Esophagus (tissue), 2 donors: ENCODE measurements at regions not wholly inside any gene's neighbourhood (a gene's known extent, or its start where the extent isn't known, plus 50 kb on each side); places are given as distances from the start of the nearest gene placed in this dataset.
"Not testable (repeated sequence)": the region's sequence is repeated elsewhere in the genome, so short reads cannot be mapped to it uniquely, and the experiment has no call there.

ENCODE experiments used
- H3K27ac ChIP-seq, 2 donors: one replicate each; pipeline ENCODE4 v1.5.1; 2013; ENCODE audit warnings: low read depth in 2 of 2, mild to moderate bottlenecking in 2 of 2, inconsistent platforms in 1 of 2, low read length in 1 of 2, moderate library complexity in 1 of 2
- H3K27me3 ChIP-seq, 2 donors: one replicate each; pipeline ENCODE4 v1.6.1; 2013; ENCODE audit warnings: low read length in 2 of 2, control low read depth in 1 of 2, mild to moderate bottlenecking in 1 of 2; ENCODE audit not compliant: insufficient read depth in 2 of 2, control insufficient read depth in 1 of 2
- H3K36me3 ChIP-seq, 2 donors: one replicate each; pipeline ENCODE4 v1.6.1; 2013; ENCODE audit warnings: low read length in 1 of 2; ENCODE audit not compliant: control insufficient read depth in 2 of 2, insufficient read depth in 2 of 2
- H3K4me1 ChIP-seq, 2 donors: one replicate each; pipeline ENCODE4 v1.6.1; 2013; ENCODE audit warnings: low read length in 1 of 2; ENCODE audit not compliant: control insufficient read depth in 2 of 2, insufficient read depth in 2 of 2
- H3K4me3 ChIP-seq, 2 donors: one replicate each; pipeline ENCODE4 v1.5.1; 2013; ENCODE audit warnings: low read length in 2 of 2, mild to moderate bottlenecking in 2 of 2, low read depth in 1 of 2, moderate library complexity in 1 of 2
- H3K9me3 ChIP-seq, 2 donors: one replicate each; pipeline ENCODE4 v1.6.1; 2013; ENCODE audit warnings: mild to moderate bottlenecking in 2 of 2, low read depth in 1 of 2, low read length in 1 of 2, moderate library complexity in 1 of 2; ENCODE audit not compliant: control insufficient read depth in 2 of 2, insufficient read depth in 1 of 2
- WGBS, 2 donors: extraction: QIAGEN DNeasy Blood & Tissue Kit; methylation state at CpG; one replicate each; pipeline ENCODE4 v1.1.7; 2013; 5-methylcytosine and 5-hydroxymethylcytosine counted together
- donor health status: healthy with polysubstance abuse.
- donor health status: Bipolar disorder and iron deficiency.

DNA sequence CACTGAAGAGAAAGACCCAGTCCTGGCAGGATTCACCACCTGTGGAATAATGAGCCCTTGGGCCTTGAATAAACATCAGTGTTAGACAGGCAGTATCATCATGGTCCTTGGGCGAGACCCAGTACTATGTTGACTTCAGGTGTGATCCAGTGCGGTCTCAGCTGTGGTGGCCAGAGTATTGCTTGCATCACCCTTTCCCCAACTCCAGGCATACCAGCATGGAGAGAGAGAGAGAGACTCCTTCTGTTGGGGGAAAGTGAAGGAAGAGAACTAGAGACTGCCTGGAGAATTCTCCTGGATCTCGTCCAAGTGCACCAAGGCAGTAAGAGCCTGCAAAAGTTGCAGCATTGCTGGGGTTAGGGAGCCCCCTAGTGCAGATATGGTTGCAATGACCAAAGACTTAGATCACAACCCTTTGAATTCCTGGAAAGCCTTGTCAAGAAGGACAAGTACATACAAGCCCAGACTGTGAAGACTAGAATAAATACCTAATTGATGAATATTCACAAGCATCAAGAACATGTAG is 61.1 kb upstream of the VAMP7 start:
- H3K27ac ChIP-seq, result no peak overlapping the region
- no peak overlapping the region for H3K4me3 ChIP-seq
- no peaks in the 10 kb centered on the region for H3K4me1 ChIP-seq
- WGBS, 2 donors, result 55 to 61% methylated on average over 3 of the region's 3 CpGs
- peaks cover 0 to 2% of the 10 kb centered on the region in 2 donors for H3K27me3 ChIP-seq
- H3K36me3 ChIP-seq, result no peaks in the 10 kb centered on the region
- peaks cover 0 to 6% of the 10 kb centered on the region in 2 donors for H3K9me3 ChIP-seq

DNA sequence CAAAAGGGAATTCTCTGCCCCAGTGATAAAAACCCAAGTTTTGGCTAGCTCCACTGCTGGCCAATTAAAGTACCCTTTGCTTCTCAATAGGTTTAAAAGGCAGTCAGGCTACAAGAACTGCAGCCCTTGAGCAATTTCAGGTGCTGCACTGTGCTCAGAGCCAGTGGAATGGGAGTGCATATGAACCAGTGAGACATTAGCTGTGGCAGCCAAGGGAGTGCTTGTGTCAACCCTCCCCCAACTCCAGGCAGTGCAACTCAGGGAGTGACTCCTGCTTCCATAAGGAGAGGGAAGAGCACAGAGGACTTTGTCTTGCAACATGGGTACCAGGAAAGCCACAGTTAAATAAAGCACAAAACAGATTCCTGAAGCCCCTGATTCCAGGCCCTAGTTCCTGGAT is 61.6 kb upstream of the VAMP7 start:
- no peak overlapping the region for H3K4me3 ChIP-seq
- H3K27me3 ChIP-seq, result peaks cover 0 to 2% of the 10 kb centered on the region in 2 donors
- H3K36me3 ChIP-seq, result no peaks in the 10 kb centered on the region
- no peaks in the 10 kb centered on the region for H3K4me1 ChIP-seq
- H3K9me3 ChIP-seq, result peaks cover 0 to 6% of the 10 kb centered on the region in 2 donors
- no peak overlapping the region for H3K27ac ChIP-seq

- not testable (repeated sequence) for H3K4me3 ChIP-seq, H3K4me1 ChIP-seq, H3K36me3 ChIP-seq, H3K27me3 ChIP-seq, H3K9me3 ChIP-seq, H3K27ac ChIP-seq
- WGBS, 2 donors, result 83 to 87% methylated on average over 8 of the region's 8 CpGs
These were observed 66.8 kb upstream of the VAMP7 start for GRCh38 chrX:155814391-155814790.

GRCh38 chrX:155779831-155780230 is 101.3 kb upstream of the VAMP7 start:
- H3K9me3 ChIP-seq, result no peaks in the 10 kb centered on the region
- H3K4me1 ChIP-seq, result no peaks in the 10 kb centered on the region
- H3K27ac ChIP-seq, result no peak overlapping the region
- 50 to 71% methylated on average over 1 of the region's 1 CpG for whole genome bisulfite sequencing, 2 donors
- H3K36me3 ChIP-seq, result no peaks in the 10 kb centered on the region
- no peaks in the 10 kb centered on the region for H3K27me3 ChIP-seq
- no peak overlapping the region for H3K4me3 ChIP-seq

- H3K9me3 ChIP-seq, result no peaks in the 10 kb centered on the region
- 40 to 44% methylated on average over 5 of the region's 5 CpGs for WGBS, 2 donors
- no peak overlapping the region for H3K27ac ChIP-seq
- H3K36me3 ChIP-seq, result no peaks in the 10 kb centered on the region
- H3K4me3 ChIP-seq, result no peak overlapping the region
- H3K27me3 ChIP-seq, result no peaks in the 10 kb centered on the region
- H3K4me1 ChIP-seq, result no peaks in the 10 kb centered on the region
These were observed 102.1 kb upstream of the VAMP7 start for GRCh38 chrX:155778844-155779553.

DNA sequence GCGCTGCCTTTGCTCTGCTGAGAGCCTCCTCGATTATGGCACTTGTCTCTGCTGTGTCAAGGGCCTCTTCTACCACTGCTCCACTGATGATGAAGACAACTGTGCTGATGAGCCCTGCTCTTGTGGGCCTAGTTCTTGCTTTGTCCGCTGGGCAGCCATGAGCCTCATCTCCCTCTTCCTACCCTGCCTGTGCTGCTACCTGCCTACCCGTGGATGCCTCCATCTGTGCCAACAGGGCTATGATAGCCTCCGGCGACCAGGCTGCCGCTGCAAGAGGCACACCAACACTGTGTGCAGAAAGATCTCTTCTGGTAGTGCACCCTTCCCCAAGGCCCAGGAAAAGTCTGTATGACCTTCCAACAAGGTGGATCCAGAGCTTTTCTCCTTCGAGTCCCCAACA is 106.8 kb upstream of the VAMP7 start:
- Histone ChIP-seq H3K9me3 (no peaks in the 10 kb centered on the region), H3K4me1 (no peaks in the 10 kb centered on the region), H3K27ac (no peak overlapping the region), H3K27me3 (no peaks in the 10 kb centered on the region), H3K4me3 (no peak overlapping the region), H3K36me3 (no peaks in the 10 kb centered on the region)
- 75 to 81% methylated on average over 8 of the region's 8 CpGs for whole genome bisulfite sequencing, 2 donors

GRCh38 chrX:155767876-155768769 is 113.0 kb upstream of the VAMP7 start:
- peak overlapping the region in 1 of 2 donors; percentile 59 for H3K4me3 ChIP-seq
- no peaks in the 10 kb centered on the region for H3K36me3 ChIP-seq
- no peaks in the 10 kb centered on the region for H3K9me3 ChIP-seq
- H3K27ac ChIP-seq, result no peak overlapping the region
- H3K27me3 ChIP-seq, result no peaks in the 10 kb centered on the region
- WGBS, 2 donors, result 46 to 51% methylated on average over 24 of the region's 24 CpGs
- no peaks in the 10 kb centered on the region for H3K4me1 ChIP-seq

- no peaks in the 10 kb centered on the region for H3K36me3 ChIP-seq
- peak overlapping the region in 1 of 2 donors; percentile 54 for H3K27ac ChIP-seq
- no peaks in the 10 kb centered on the region for H3K9me3 ChIP-seq
- H3K4me3 ChIP-seq, result peak overlapping the region; percentile 41 to 59
- H3K4me1 ChIP-seq, result no peaks in the 10 kb centered on the region
- 26 to 33% methylated on average over 18 of the region's 19 CpGs for WGBS, 2 donors
- no peaks in the 10 kb centered on the region for H3K27me3 ChIP-seq
These were observed 113.9 kb upstream of the VAMP7 start for GRCh38 chrX:155767051-155767875.

GRCh38 chrX:155766321-155766720 is 114.8 kb upstream of the VAMP7 start:
- no peaks in the 10 kb centered on the region for H3K36me3 ChIP-seq
- no peaks in the 10 kb centered on the region for H3K9me3 ChIP-seq
- H3K27ac ChIP-seq, result no peak overlapping the region
- peak overlapping the region in 1 of 2 donors; percentile 59 for H3K4me3 ChIP-seq
- no peaks in the 10 kb centered on the region for H3K27me3 ChIP-seq
- 25 to 35% methylated on average over 1 of the region's 1 CpG for WGBS, 2 donors
- H3K4me1 ChIP-seq, result no peaks in the 10 kb centered on the region
